DOHH2 (cell line): ENCODE measurements at regions not wholly inside any gene's neighbourhood (a gene's known extent, or its start where the extent isn't known, plus 50 kb on each side); places are given as distances from the start of the nearest gene placed in this dataset.

Experiments
- CTCF ChIP-seq: fragments of 200-600 bp; sonication (generic); IDR thresholded peaks from one replicate; pipeline ENCODE4 v1.5.1; 2014; ENCODE audit warnings: antibody characterized with exemption, mild to moderate bottlenecking, low read depth, low read length; ENCODE audit not compliant: poor library complexity, severe bottlenecking
- EZH2phosphoT487 ChIP-seq: fragments of 200-600 bp; sonication (generic); IDR thresholded peaks from 2 replicates; pipeline ENCODE4 v1.6.1; 2017; ENCODE audit warnings: borderline replicate concordance, mild to moderate bottlenecking, antibody characterized with exemption, low read length, moderate library complexity, mixed read lengths

DNA sequence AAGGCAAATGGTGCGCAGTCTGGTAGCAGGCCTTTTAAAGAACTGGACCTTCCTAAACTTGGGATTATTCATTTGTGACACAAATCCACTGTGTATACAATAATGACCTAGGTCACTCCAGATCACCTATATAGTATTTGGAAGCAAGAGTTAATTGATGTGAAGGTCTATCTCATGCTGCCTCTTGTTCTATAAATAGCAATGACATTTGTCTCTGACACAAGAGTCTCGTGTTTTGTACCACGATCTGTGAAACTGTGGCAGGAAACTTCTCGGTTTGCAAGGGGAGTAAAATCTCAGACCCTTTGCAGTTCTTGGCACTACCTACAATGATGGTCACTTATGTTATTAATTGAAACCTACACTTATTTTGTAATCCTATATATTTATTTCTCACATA lies 1408.4 kb downstream of the PCDH7 start:
- TF ChIP-seq CTCF (no peak), EZH2phosphoT487 (no peak)
